GM12874 (cell line): ENCODE measurements at regions not wholly inside any gene's neighbourhood (a gene's known extent, or its start where the extent isn't known, plus 50 kb on each side); places are given as distances from the start of the nearest gene placed in this dataset.

Experiments
- CTCF ChIP-seq: IDR thresholded peaks from 2 replicates; pipeline ENCODE4 v1.5.1; 2011; ENCODE audit warnings: low read depth, mild to moderate bottlenecking, control low read depth, low read length, moderate library complexity; ENCODE audit not compliant: insufficient read depth

GRCh38 chr14:30015489-30015888 lies 87.8 kb upstream of the PRKD1 start:
- TF ChIP-seq CTCF, result no peak

GRCh38 chr14:30016002-30016401 lies 88.4 kb upstream of the PRKD1 start:
- no peak for TF ChIP-seq CTCF

- TF ChIP-seq CTCF, result no peak
These were observed 89.8 kb upstream of the PRKD1 start for GRCh38 chr14:30017370-30017993.

- no peak for TF ChIP-seq CTCF
These were observed 92.6 kb upstream of the PRKD1 start for GRCh38 chr14:30020271-30020670.

GRCh38 chr14:30020687-30021086 lies 93.0 kb upstream of the PRKD1 start:
- no peak for TF ChIP-seq CTCF

GRCh38 chr14:30034152-30034551 lies 106.5 kb upstream of the PRKD1 start:
- no peak for TF ChIP-seq CTCF

- TF ChIP-seq CTCF, result no peak
These were observed 107.7 kb upstream of the PRKD1 start for GRCh38 chr14:30035361-30035760.
